ENCODE measurements at regions not wholly inside any gene's neighbourhood (a gene's known extent, or its start where the extent isn't known, plus 50 kb on each side); places are given as distances from the start of the nearest gene placed in this dataset.

- no peak overlapping the region for H3K4me3 ChIP-seq (ENCODE audit: low read depth in 1 of 3, low read length in 3 of 3)
- no peak overlapping the region for H3K9ac ChIP-seq (ENCODE audit: low read depth in 1 of 2, low read length in 2 of 2)
- H3K27ac ChIP-seq (ENCODE audit: low read depth in 1 of 2, low read length in 2 of 2) = no peak overlapping the region
- no peaks in the 10 kb centered on the region for H3K9me3 ChIP-seq (ENCODE audit: control insufficient read depth in 4 of 4, low read length in 3 of 4)
- TF ChIP-seq TAF1 (conservative IDR thresholded peaks at IDR 0.05) = no peak
- no peak for TF ChIP-seq ATF3 (IDR thresholded peaks at IDR 0.05)
- TF ChIP-seq REST (IDR thresholded peaks at IDR 0.05) = no peak
- no peak for TF ChIP-seq FOXA2 (IDR thresholded peaks at IDR 0.05)
- TF ChIP-seq JUND (IDR thresholded peaks at IDR 0.05) = no peak
- no peak for TF ChIP-seq GABPA (IDR thresholded peaks at IDR 0.05 in 1 of 2, conservative IDR thresholded peaks at IDR 0.05 in 1 of 2)
- TF ChIP-seq RXRA (IDR thresholded peaks at IDR 0.05) = no peak
- TF ChIP-seq ZBTB33 (IDR thresholded peaks at IDR 0.05) = no peak
- no peak for TF ChIP-seq CTCF (IDR thresholded peaks at IDR 0.05; ENCODE audit: low read depth, low read length, missing input control)
- TF ChIP-seq RAD21 (IDR thresholded peaks at IDR 0.05) = no peak
- no peak for TF ChIP-seq MAX (IDR thresholded peaks at IDR 0.05)
- TF ChIP-seq HNF4G (IDR thresholded peaks at IDR 0.05) = no peak
- TF ChIP-seq NR2F2 (IDR thresholded peaks at IDR 0.05) = no peak
- no peaks in the 10 kb centered on the region for H3K4me1 ChIP-seq (ENCODE audit: control insufficient read depth in 4 of 4, insufficient read depth in 4 of 4, low read length in 3 of 4)
- H3K36me3 ChIP-seq (ENCODE audit: control insufficient read depth in 4 of 4, insufficient read depth in 3 of 4, low read depth in 1 of 4, low read length in 3 of 4) = no peaks in the 10 kb centered on the region
- H3K27me3 ChIP-seq (ENCODE audit: control insufficient read depth in 4 of 4, insufficient read depth in 4 of 4, low read length in 3 of 4) = no peaks in the 10 kb centered on the region
- DNase-seq (ENCODE audit: low spot score) = no peak
- 74% methylated on average over 3 of the region's 3 CpGs for WGBS
Measured at GRCh38 chr13:47294691-47295090, 397.8 kb upstream of the HTR2A start.

- no peaks in the 10 kb centered on the region for H3K4me1 ChIP-seq (ENCODE audit: control insufficient read depth in 4 of 4, insufficient read depth in 4 of 4, low read length in 3 of 4)
- no peak overlapping the region for H3K27ac ChIP-seq (ENCODE audit: low read depth in 1 of 2, low read length in 2 of 2)
- H3K27me3 ChIP-seq (ENCODE audit: control insufficient read depth in 4 of 4, insufficient read depth in 4 of 4, low read length in 3 of 4) = no peaks in the 10 kb centered on the region
- no peaks in the 10 kb centered on the region for H3K9me3 ChIP-seq (ENCODE audit: control insufficient read depth in 4 of 4, low read length in 3 of 4)
- H3K9ac ChIP-seq (ENCODE audit: low read depth in 1 of 2, low read length in 2 of 2) = no peak overlapping the region
- no peaks in the 10 kb centered on the region for H3K36me3 ChIP-seq (ENCODE audit: control insufficient read depth in 4 of 4, insufficient read depth in 3 of 4, low read depth in 1 of 4, low read length in 3 of 4)
- WGBS = 42% methylated on average over 2 of the region's 2 CpGs
- DNase-seq (ENCODE audit: low spot score) = no peak
- no peak overlapping the region for H3K4me3 ChIP-seq (ENCODE audit: low read depth in 1 of 3, low read length in 3 of 3)
- no peak for TF ChIP-seq ATF3 (IDR thresholded peaks at IDR 0.05)
- no peak for TF ChIP-seq CTCF (IDR thresholded peaks at IDR 0.05; ENCODE audit: low read depth, low read length, missing input control)
- no peak for TF ChIP-seq REST (IDR thresholded peaks at IDR 0.05)
- TF ChIP-seq NR2F2 (IDR thresholded peaks at IDR 0.05) = no peak
- no peak for TF ChIP-seq ZBTB33 (IDR thresholded peaks at IDR 0.05)
- no peak for TF ChIP-seq FOXA1 (IDR thresholded peaks at IDR 0.05)
Measured at GRCh38 chr13:47291107-47291656, 394.3 kb upstream of the HTR2A start.
